Endothelial cell of umbilical vein (primary cell): ENCODE measurements at regions not wholly inside any gene's neighbourhood (a gene's known extent, or its start where the extent isn't known, plus 50 kb on each side); places are given as distances from the start of the nearest gene placed in this dataset.

ENCODE experiments used
- BruUV-seq: library from RNA; stranded (reverse); fragments of 400-500 nt; replicated peaks from 2 replicates; lab custom pipeline; 2021; lab: Mats Ljungman, UMichigan
- CTCF ChIA-PET: fragments of 300-600, 350-600 bp; sonication (Branson Sonifier 250); formaldehyde crosslinking; loops from one replicate; lab custom pipeline; 2021; ENCODE audit warnings: antibody characterized with exemption, inconsistent platforms; lab: Charles Lee
- POLR2A ChIA-PET: fragments of 300-600, 350-600 bp; sonication (Branson Sonifier 250); formaldehyde crosslinking; loops from one replicate; lab custom pipeline; 2021; ENCODE audit warnings: antibody characterized with exemption, inconsistent platforms; lab: Charles Lee
- DNase-seq: peaks from one replicate; pipeline ENCODE4 v3.0.0-alpha.2; 2011; ENCODE audit warnings: low read depth, low spot score
- FAIRE-seq: peaks from 2 replicates; lab custom pipeline; 2011; peaks lifted over from hg19 to GRCh38; lab: Jason Lieb, UNC
- H2AFZ ChIP-seq: 2 replicates; pipeline ENCODE4 v1.6.0; 2012; ENCODE audit warnings: low read depth, low read length, control low read depth, inconsistent platforms
- H3K27ac ChIP-seq: 2 replicates; pipeline ENCODE4 v1.5.1; 2011; ENCODE audit warnings: low read depth, mild to moderate bottlenecking, control low read depth, low read length, moderate library complexity; ENCODE audit not compliant: insufficient read depth
- H3K27me3 ChIP-seq, 2 experiments: 2 replicates each; pipeline versions ENCODE4 v1.6.0 to v1.6.1; 2011; ENCODE audit warnings: low read length in 2 of 2, mixed read lengths in 1 of 2; ENCODE audit not compliant: control insufficient read depth in 2 of 2, insufficient read depth in 2 of 2
- H3K36me3 ChIP-seq, 2 experiments: 2 replicates in 1 of 2; 3 replicates in 1 of 2; pipeline ENCODE4 v1.5.1; 2011; ENCODE audit warnings: low read length in 2 of 2, mild to moderate bottlenecking in 1 of 2, moderate library complexity in 1 of 2; ENCODE audit not compliant: control insufficient read depth in 2 of 2, insufficient read depth in 2 of 2; ENCODE audit errors: extremely low read depth in 1 of 2
- H3K4me1 ChIP-seq: 3 replicates; pipeline ENCODE4 v1.5.1; 2011; ENCODE audit warnings: mild to moderate bottlenecking, low read length; ENCODE audit not compliant: control insufficient read depth, insufficient read depth; ENCODE audit errors: extremely low read depth
- H3K4me2 ChIP-seq: 2 replicates; pipeline ENCODE4 v1.6.1; 2011; ENCODE audit warnings: low read length, control low read depth, mixed read lengths; ENCODE audit not compliant: insufficient read depth
- H3K4me3 ChIP-seq, 3 experiments: fragments of 200-600 bp in 1 of 3; sonication (generic), shearing (Covaris generic) in 1 of 3; replicated peaks in 1 of 3; 2 replicates each; pipeline ENCODE4 v1.5.1; 2011 to 2016; ENCODE audit warnings: control low read depth in 3 of 3, low read length in 3 of 3, mild to moderate bottlenecking in 2 of 3, inconsistent platforms in 1 of 3, low read depth in 1 of 3, moderate library complexity in 1 of 3; ENCODE audit not compliant: insufficient read depth in 1 of 3
- H3K79me2 ChIP-seq: 2 replicates; pipeline ENCODE4 v1.6.0; 2012; ENCODE audit warnings: low read length, inconsistent platforms; ENCODE audit not compliant: control insufficient read depth, insufficient read depth
- H3K9ac ChIP-seq: replicated peaks from 2 replicates; pipeline ENCODE3; 2011; ENCODE audit warnings: low read length, control low read depth; ENCODE audit not compliant: insufficient read depth; ENCODE audit errors: extremely low read depth
- H3K9me1 ChIP-seq: replicated peaks from 3 replicates; pipeline ENCODE4 v1.6.0; 2011; ENCODE audit warnings: mild to moderate bottlenecking, low read length; ENCODE audit not compliant: control insufficient read depth, insufficient read depth; ENCODE audit errors: extremely low read depth
- H3K9me3 ChIP-seq: replicated peaks from 2 replicates; pipeline ENCODE4 v1.5.1; 2012; ENCODE audit warnings: low read length, inconsistent platforms; ENCODE audit not compliant: control insufficient read depth, insufficient read depth
- H4K20me1 ChIP-seq: replicated peaks from 2 replicates; pipeline ENCODE3; 2011; ENCODE audit warnings: mild to moderate bottlenecking, low read length; ENCODE audit not compliant: control insufficient read depth, insufficient read depth; ENCODE audit errors: extremely low read depth
- EZH2 ChIP-seq: IDR thresholded peaks from 2 replicates; pipeline ENCODE4 v1.6.1; 2012; ENCODE audit warnings: borderline replicate concordance, low read depth, mild to moderate bottlenecking, moderate library complexity, low read length, inconsistent platforms; ENCODE audit not compliant: severe bottlenecking
- FOS ChIP-seq: IDR thresholded peaks from 2 replicates; pipeline ENCODE4 v1.6.1; 2011; ENCODE audit warnings: mild to moderate bottlenecking, low read length, moderate library complexity, borderline replicate concordance; ENCODE audit not compliant: insufficient read depth
- JUN ChIP-seq: IDR thresholded peaks from 2 replicates; pipeline ENCODE4 v1.6.1; 2011; ENCODE audit warnings: borderline replicate concordance, low read depth; ENCODE audit not compliant: insufficient read length, insufficient read depth
- MYC ChIP-seq: IDR thresholded peaks from one replicate; pipeline ENCODE4 v1.6.1; 2011; ENCODE audit warnings: mild to moderate bottlenecking, low read depth, low read length
- POLR2A ChIP-seq: IDR thresholded peaks from 2 replicates; pipeline ENCODE4 v1.6.1; 2012; ENCODE audit warnings: low read depth, mild to moderate bottlenecking, control low read depth, low read length
- POLR2AphosphoS5 ChIP-seq: IDR thresholded peaks from 2 replicates; pipeline ENCODE4 v1.6.1; 2012; ENCODE audit warnings: low read depth, mild to moderate bottlenecking, control low read depth, low read length, moderate library complexity; ENCODE audit not compliant: insufficient read depth
- dilution Hi-C: fragments of 300-500 bp; cut with MboI; formaldehyde crosslinking; loops from one replicate; pipeline ENCODE4 v1.15.0; 2019; ENCODE audit warnings: low sequenced_read_pairs; ENCODE audit not compliant: extremely low pct_ligation_motif_present
- intact Hi-C: fragments of 100-400 bp; cut with micrococcal nuclease; formaldehyde crosslinking; loops from one replicate; pipeline ENCODE4 v1.10.0; 2022
- TF ChIP-seq, protein P1 (sequence below): IDR thresholded peaks from 2 replicates; pipeline ENCODE4 v1.6.1; 2011; ENCODE audit not compliant: insufficient read depth, insufficient read length
- TF ChIP-seq, protein P2 (sequence below), 2 donors: IDR thresholded peaks; 1 replicate in 1 of 2; 2 replicates in 1 of 2; pipeline ENCODE4 v1.5.1; 2011; ENCODE audit warnings: low read length in 2 of 2, mild to moderate bottlenecking in 2 of 2, moderate library complexity in 2 of 2, control low read depth in 1 of 2, inconsistent platforms in 1 of 2, low read depth in 1 of 2; ENCODE audit not compliant: insufficient read depth in 1 of 2; ENCODE audit errors: extremely low read depth in 1 of 2

DNA sequence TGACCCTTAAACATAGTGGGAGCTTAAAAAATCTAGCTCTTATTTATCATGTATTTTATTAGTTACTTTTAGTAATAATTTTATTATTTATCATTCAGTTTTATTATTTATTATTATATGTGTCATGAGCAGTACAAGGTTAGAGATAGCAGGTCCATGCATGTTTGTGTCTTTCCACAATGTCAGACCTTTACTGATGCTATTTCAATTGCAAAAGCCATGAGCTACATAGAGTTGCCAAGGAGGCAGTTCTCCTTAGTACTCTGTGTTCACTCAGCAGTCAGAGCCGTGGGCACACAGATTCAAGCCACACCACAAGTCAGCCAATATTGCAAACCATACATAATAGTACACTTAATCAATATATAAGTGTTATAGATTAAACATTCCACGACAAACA is 157.9 kb upstream of the NTRK2 start:
- H3K4me2 ChIP-seq: no peak overlapping the region
- no peaks in the 10 kb centered on the region for H3K27me3 ChIP-seq
- intact Hi-C loops (no loop called here), dilution Hi-C loops (no loop called here)
- no peaks in the 10 kb centered on the region for H3K9me1 ChIP-seq
- no peaks in the 10 kb centered on the region for H4K20me1 ChIP-seq
- BruUV-seq: no TSS peak
- no peaks in the 10 kb centered on the region for H3K79me2 ChIP-seq
- TF ChIP-seq, protein P1, sequence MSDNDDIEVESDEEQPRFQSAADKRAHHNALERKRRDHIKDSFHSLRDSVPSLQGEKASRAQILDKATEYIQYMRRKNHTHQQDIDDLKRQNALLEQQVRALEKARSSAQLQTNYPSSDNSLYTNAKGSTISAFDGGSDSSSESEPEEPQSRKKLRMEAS: no peak
- TF ChIP-seq POLR2A: no peak
- TF ChIP-seq POLR2AphosphoS5: no peak
- TF ChIP-seq, protein P2, sequence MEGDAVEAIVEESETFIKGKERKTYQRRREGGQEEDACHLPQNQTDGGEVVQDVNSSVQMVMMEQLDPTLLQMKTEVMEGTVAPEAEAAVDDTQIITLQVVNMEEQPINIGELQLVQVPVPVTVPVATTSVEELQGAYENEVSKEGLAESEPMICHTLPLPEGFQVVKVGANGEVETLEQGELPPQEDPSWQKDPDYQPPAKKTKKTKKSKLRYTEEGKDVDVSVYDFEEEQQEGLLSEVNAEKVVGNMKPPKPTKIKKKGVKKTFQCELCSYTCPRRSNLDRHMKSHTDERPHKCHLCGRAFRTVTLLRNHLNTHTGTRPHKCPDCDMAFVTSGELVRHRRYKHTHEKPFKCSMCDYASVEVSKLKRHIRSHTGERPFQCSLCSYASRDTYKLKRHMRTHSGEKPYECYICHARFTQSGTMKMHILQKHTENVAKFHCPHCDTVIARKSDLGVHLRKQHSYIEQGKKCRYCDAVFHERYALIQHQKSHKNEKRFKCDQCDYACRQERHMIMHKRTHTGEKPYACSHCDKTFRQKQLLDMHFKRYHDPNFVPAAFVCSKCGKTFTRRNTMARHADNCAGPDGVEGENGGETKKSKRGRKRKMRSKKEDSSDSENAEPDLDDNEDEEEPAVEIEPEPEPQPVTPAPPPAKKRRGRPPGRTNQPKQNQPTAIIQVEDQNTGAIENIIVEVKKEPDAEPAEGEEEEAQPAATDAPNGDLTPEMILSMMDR (IDR thresholded peaks at IDR 0.05; ENCODE audit: extremely low read depth in 1 of 2, insufficient read depth in 1 of 2, low read depth in 1 of 2, low read length in 2 of 2): no peak
- no peak for TF ChIP-seq MYC
- no peak for TF ChIP-seq EZH2
- no peak for TF ChIP-seq JUN
- no peak for TF ChIP-seq FOS
- H3K9me3 ChIP-seq: no peaks in the 10 kb centered on the region
- no peaks in the 10 kb centered on the region for H3K36me3 ChIP-seq
- ChIA-PET POLR2A (no interaction called here), CTCF (no interaction called here)
- H3K27ac ChIP-seq: no peak overlapping the region
- no peak for FAIRE-seq
- H3K4me3 ChIP-seq: no peak overlapping the region
- no peaks in the 10 kb centered on the region for H3K4me1 ChIP-seq
- no peak for DNase-seq
- H3K9ac ChIP-seq: no peak overlapping the region
- H2AFZ ChIP-seq: no peak overlapping the region
